ENCODE measurements at regions not wholly inside any gene's neighbourhood (a gene's known extent, or its start where the extent isn't known, plus 50 kb on each side); places are given as distances from the start of the nearest gene placed in this dataset.
A peak's percentile ranks its signal among the peaks of the same experiment; 100 is the strongest.

- H3K27ac ChIP-seq: no peak overlapping the region
- no peaks in the 10 kb centered on the region for H3K36me3 ChIP-seq
- no peaks in the 10 kb centered on the region for H3K9me3 ChIP-seq (ENCODE audit: severe bottlenecking)
- no peak overlapping the region for H3K4me3 ChIP-seq (ENCODE audit: low read depth, low read length)
- no peak for TF ChIP-seq CTCF (IDR thresholded peaks at IDR 0.05; ENCODE audit: low read depth, low read length)
- no peaks in the 10 kb centered on the region for H3K27me3 ChIP-seq (ENCODE audit: insufficient read depth, low read depth, severe bottlenecking)
- DNase-seq: no peak
Measured at GRCh38 chr10:80917636-80918035, 379.9 kb downstream of the SH2D4B start.

DNA sequence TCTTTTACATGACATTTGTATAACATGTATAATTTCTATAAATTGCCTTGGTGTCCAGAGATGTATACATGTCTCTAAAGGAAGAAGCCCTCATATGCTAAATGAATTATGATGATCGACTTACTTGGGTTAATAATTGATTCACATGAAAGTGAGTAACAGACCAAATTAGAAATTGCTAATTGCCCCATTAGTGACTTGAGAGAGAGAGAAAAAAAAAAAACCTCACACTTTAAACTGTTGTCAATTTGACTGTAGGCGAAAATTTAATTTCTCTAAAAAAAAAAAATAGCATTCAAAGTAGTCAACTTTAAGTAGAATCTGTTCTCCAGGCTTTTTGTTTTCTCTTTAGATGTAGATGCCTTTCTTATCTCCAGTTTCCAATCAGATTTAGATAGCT, 383.3 kb downstream of the SH2D4B start:
- Histone ChIP-seq H3K27me3 (ENCODE audit: insufficient read depth, low read depth, severe bottlenecking) (no peaks in the 10 kb centered on the region), H3K4me3 (ENCODE audit: low read depth, low read length) (no peak overlapping the region), H3K9me3 (ENCODE audit: severe bottlenecking) (no peaks in the 10 kb centered on the region), H3K27ac (no peak overlapping the region), H3K36me3 (no peaks in the 10 kb centered on the region)
- DNase-seq: no peak
- TF ChIP-seq CTCF (IDR thresholded peaks at IDR 0.05; ENCODE audit: low read depth, low read length): no peak

GRCh38 chr10:80924063-80924952, 386.6 kb downstream of the SH2D4B start:
- peak; percentile 61 for DNase-seq
- peak; percentile 65 for TF ChIP-seq CTCF (IDR thresholded peaks at IDR 0.05; ENCODE audit: low read depth, low read length)
- H3K4me3 ChIP-seq (ENCODE audit: low read depth, low read length): no peak overlapping the region

GRCh38 chr10:80927419-80928078, 389.8 kb downstream of the SH2D4B start:
- Histone ChIP-seq H3K27me3 (ENCODE audit: insufficient read depth, low read depth, severe bottlenecking) (no peaks in the 10 kb centered on the region), H3K4me3 (ENCODE audit: low read depth, low read length) (no peak overlapping the region), H3K9me3 (ENCODE audit: severe bottlenecking) (no peaks in the 10 kb centered on the region), H3K27ac (no peak overlapping the region), H3K36me3 (no peaks in the 10 kb centered on the region)
- no peak for TF ChIP-seq CTCF (IDR thresholded peaks at IDR 0.05; ENCODE audit: low read depth, low read length)
- no peak for DNase-seq

More at GRCh38 chr10:80924063-80924952, 386.6 kb downstream of the SH2D4B start:
- Histone ChIP-seq H3K27me3 (ENCODE audit: insufficient read depth, low read depth, severe bottlenecking) (no peaks in the 10 kb centered on the region), H3K9me3 (ENCODE audit: severe bottlenecking) (no peaks in the 10 kb centered on the region), H3K27ac (no peak overlapping the region), H3K36me3 (no peaks in the 10 kb centered on the region)

DNA sequence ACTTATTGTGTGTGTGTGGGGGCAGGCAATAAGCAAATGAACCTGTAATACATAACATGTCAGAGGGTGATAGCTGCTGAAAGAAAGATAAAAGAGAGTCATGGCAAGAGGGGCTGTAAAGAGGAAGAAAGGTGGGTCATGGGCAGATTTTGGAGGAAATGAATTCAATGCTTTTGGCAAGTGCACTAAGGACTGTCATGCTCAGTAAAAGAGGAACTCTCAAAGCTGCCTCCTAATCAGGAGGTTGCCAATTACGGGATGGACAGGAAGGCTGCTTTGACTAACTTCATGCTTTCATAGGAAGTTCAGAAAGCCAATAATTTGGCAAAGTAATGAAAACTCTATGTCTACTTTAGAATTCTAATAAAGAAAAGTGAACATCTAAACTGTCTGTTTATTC, 401.2 kb downstream of the SH2D4B start:
- Histone ChIP-seq H3K4me3 (ENCODE audit: low read depth, low read length) (no peak overlapping the region), H3K36me3 (no peaks in the 10 kb centered on the region), H3K27ac (no peak overlapping the region), H3K9me3 (ENCODE audit: severe bottlenecking) (no peaks in the 10 kb centered on the region), H3K27me3 (ENCODE audit: insufficient read depth, low read depth, severe bottlenecking) (no peaks in the 10 kb centered on the region)
- no peak for DNase-seq
- TF ChIP-seq CTCF (IDR thresholded peaks at IDR 0.05; ENCODE audit: low read depth, low read length): no peak
